Hippocampal formation (tissue), 2 donors: ENCODE measurements at regions not wholly inside any gene's neighbourhood (a gene's known extent, or its start where the extent isn't known, plus 50 kb on each side); places are given as distances from the start of the nearest gene placed in this dataset.

Source experiments
- DNase-seq, 2 donors: peaks; one replicate each; lab custom pipeline; 2025; lab: John Stamatoyannopoulos, UW

- no peak for DNase-seq
Observed at GRCh38 chr2:105625632-105626031, 119.1 kb upstream of the NCK2 start.

- DNase-seq: no peak
Observed at GRCh38 chr2:105621038-105621437, 123.7 kb upstream of the NCK2 start.

GRCh38 chr2:105618351-105618659 lies 126.4 kb upstream of the NCK2 start:
- DNase-seq: no peak

GRCh38 chr2:105617631-105618350 lies 126.9 kb upstream of the NCK2 start:
- DNase-seq: no peak

- no peak for DNase-seq
Observed at GRCh38 chr2:105615305-105615704, 129.4 kb upstream of the NCK2 start.

- DNase-seq: no peak
Observed at GRCh38 chr2:105611811-105612424, 132.8 kb upstream of the NCK2 start.

GRCh38 chr2:105611333-105611637 lies 133.4 kb upstream of the NCK2 start:
- DNase-seq: no peak

- no peak for DNase-seq
Observed at GRCh38 chr2:105610576-105611332, 134.0 kb upstream of the NCK2 start.

- no peak for DNase-seq
Observed at GRCh38 chr2:105609746-105610402, 134.8 kb upstream of the NCK2 start.

GRCh38 chr2:105607920-105608504 lies 136.7 kb upstream of the NCK2 start:
- no peak for DNase-seq

- DNase-seq: no peak
Observed at GRCh38 chr2:105606081-105606480, 138.6 kb upstream of the NCK2 start.

- DNase-seq: peak; percentile 24 to 75
Observed at GRCh38 chr2:105604938-105605337, 139.8 kb upstream of the NCK2 start.

GRCh38 chr2:105600949-105601794 lies 143.5 kb upstream of the NCK2 start:
- no peak for DNase-seq

- DNase-seq: no peak
Observed at GRCh38 chr2:105600602-105600948, 144.1 kb upstream of the NCK2 start.

GRCh38 chr2:105600037-105600442 lies 144.7 kb upstream of the NCK2 start:
- no peak for DNase-seq

GRCh38 chr2:105598829-105599698 lies 145.6 kb upstream of the NCK2 start:
- DNase-seq: no peak

GRCh38 chr2:105597806-105598803 lies 146.6 kb upstream of the NCK2 start:
- no peak for DNase-seq

- no peak for DNase-seq
Observed at GRCh38 chr2:105597011-105597805, 147.5 kb upstream of the NCK2 start.
